ENCODE measurements at regions not wholly inside any gene's neighbourhood (a gene's known extent, or its start where the extent isn't known, plus 50 kb on each side); places are given as distances from the start of the nearest gene placed in this dataset.
A peak's percentile ranks its signal among the peaks of the same experiment; 100 is the strongest.

GRCh38 chr10:109433434-109433833 lies 489.9 kb downstream of the XPNPEP1 start:
- ChIA-PET CTCF (interaction anchor here (0.6 to 0.7 kb wide), 3 partner anchors 99 to 1058 kb away, joined by 3 to 4 read pairs (median 3); no protein-coding TSS in a partner anchor), POLR2A (no interaction called here)
- intact Hi-C loops (cut with micrococcal nuclease) = no loop called here
- no peak overlapping the region for H3K27ac Mint-ChIP-seq (ENCODE audit: low read depth, unreplicated experiment)
- H3K4me3 Mint-ChIP-seq (ENCODE audit: unreplicated experiment) = no peak overlapping the region
- BruUV-seq (replicated peaks) = no TSS peak
- H3K4me1 Mint-ChIP-seq (ENCODE audit: insufficient read depth, unreplicated experiment) = no peaks in the 10 kb centered on the region
- no peaks in the 10 kb centered on the region for H3K9me3 Mint-ChIP-seq (ENCODE audit: unreplicated experiment)
- TF ChIP-seq CTCF (IDR thresholded peaks at IDR 0.05; ENCODE audit: unreplicated experiment) = no peak
- H3K27me3 Mint-ChIP-seq (ENCODE audit: insufficient read depth, unreplicated experiment) = no peaks in the 10 kb centered on the region
- H3K36me3 Mint-ChIP-seq (ENCODE audit: insufficient read depth, unreplicated experiment) = no peaks in the 10 kb centered on the region
- DNase-seq (ENCODE audit: unreplicated experiment) = no peak

GRCh38 chr10:109432281-109432680 lies 491.0 kb downstream of the XPNPEP1 start:
- Mint-ChIP-seq H3K9me3 (ENCODE audit: unreplicated experiment) (no peaks in the 10 kb centered on the region), H3K4me3 (ENCODE audit: unreplicated experiment) (no peak overlapping the region), H3K4me1 (ENCODE audit: insufficient read depth, unreplicated experiment) (no peaks in the 10 kb centered on the region), H3K27me3 (ENCODE audit: insufficient read depth, unreplicated experiment) (no peaks in the 10 kb centered on the region), H3K36me3 (ENCODE audit: insufficient read depth, unreplicated experiment) (no peaks in the 10 kb centered on the region), H3K27ac (ENCODE audit: low read depth, unreplicated experiment) (no peak overlapping the region)
- intact Hi-C loops (cut with micrococcal nuclease) = no loop called here
- no TSS peak for BruUV-seq (replicated peaks)
- CTCF ChIA-PET = interaction anchor here (0.6 kb wide), 1 partner anchor 268 kb away, joined by 3 read pairs; no protein-coding TSS in a partner anchor
- TF ChIP-seq CTCF (IDR thresholded peaks at IDR 0.05; ENCODE audit: unreplicated experiment) = no peak
- POLR2A ChIA-PET = no interaction called here
- DNase-seq (ENCODE audit: unreplicated experiment) = no peak

GRCh38 chr10:109430799-109431198 lies 492.5 kb downstream of the XPNPEP1 start:
- no peaks in the 10 kb centered on the region for H3K4me1 Mint-ChIP-seq (ENCODE audit: insufficient read depth, unreplicated experiment)
- BruUV-seq (replicated peaks) = no TSS peak
- no peaks in the 10 kb centered on the region for H3K9me3 Mint-ChIP-seq (ENCODE audit: unreplicated experiment)
- no peak for DNase-seq (ENCODE audit: unreplicated experiment)
- intact Hi-C loops (cut with micrococcal nuclease) = no loop called here
- H3K36me3 Mint-ChIP-seq (ENCODE audit: insufficient read depth, unreplicated experiment) = no peaks in the 10 kb centered on the region
- no peak overlapping the region for H3K4me3 Mint-ChIP-seq (ENCODE audit: unreplicated experiment)
- ChIA-PET CTCF (no interaction called here), POLR2A (no interaction called here)
- TF ChIP-seq CTCF (IDR thresholded peaks at IDR 0.05; ENCODE audit: unreplicated experiment) = no peak
- no peak overlapping the region for H3K27ac Mint-ChIP-seq (ENCODE audit: low read depth, unreplicated experiment)
- H3K27me3 Mint-ChIP-seq (ENCODE audit: insufficient read depth, unreplicated experiment) = no peaks in the 10 kb centered on the region

GRCh38 chr10:109430043-109430760 lies 493.1 kb downstream of the XPNPEP1 start:
- no peak overlapping the region for H3K27ac Mint-ChIP-seq (ENCODE audit: low read depth, unreplicated experiment)
- ChIA-PET POLR2A (no interaction called here), CTCF (no interaction called here)
- no peaks in the 10 kb centered on the region for H3K9me3 Mint-ChIP-seq (ENCODE audit: unreplicated experiment)
- DNase-seq (ENCODE audit: unreplicated experiment) = peak; percentile 15
- no peaks in the 10 kb centered on the region for H3K36me3 Mint-ChIP-seq (ENCODE audit: insufficient read depth, unreplicated experiment)
- H3K4me1 Mint-ChIP-seq (ENCODE audit: insufficient read depth, unreplicated experiment) = no peaks in the 10 kb centered on the region
- no peak for TF ChIP-seq CTCF (IDR thresholded peaks at IDR 0.05; ENCODE audit: unreplicated experiment)
- intact Hi-C loops (cut with micrococcal nuclease) = no loop called here
- BruUV-seq (replicated peaks) = no TSS peak
- no peak overlapping the region for H3K4me3 Mint-ChIP-seq (ENCODE audit: unreplicated experiment)
- no peaks in the 10 kb centered on the region for H3K27me3 Mint-ChIP-seq (ENCODE audit: insufficient read depth, unreplicated experiment)

All from MCF 10A (cell line).